ENCODE measurements at regions not wholly inside any gene's neighbourhood (a gene's known extent, or its start where the extent isn't known, plus 50 kb on each side); places are given as distances from the start of the nearest gene placed in this dataset.

DNA sequence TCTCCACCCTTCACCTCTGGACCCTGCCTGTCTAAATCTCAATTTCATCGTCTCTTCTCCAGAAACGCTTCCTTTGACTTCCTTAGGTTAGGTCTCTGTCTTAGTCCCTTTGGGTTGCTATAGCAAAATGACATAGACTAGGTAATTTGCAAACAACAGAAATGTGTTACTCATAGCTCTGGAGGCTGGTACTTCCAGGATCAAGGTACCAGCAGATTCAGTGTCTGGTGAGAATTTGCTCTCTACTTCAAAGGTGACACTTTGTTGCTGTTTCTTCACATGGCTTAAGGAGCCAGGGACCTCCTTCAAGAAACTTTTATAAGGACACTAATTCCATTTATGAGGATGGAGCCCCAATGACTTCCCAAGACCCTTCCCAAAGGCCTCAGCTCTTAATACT is 145.1 kb upstream of the IMPG1 start:
- Histone ChIP-seq H3K4me1 (no peaks in the 10 kb centered on the region), H3K27me3 (no peaks in the 10 kb centered on the region), H3K4me3 (no peak overlapping the region), H3K36me3 (no peaks in the 10 kb centered on the region), H3K9me3 (no peaks in the 10 kb centered on the region), H3K27ac (no peak overlapping the region)
- DNase-seq (no peak), ATAC-seq (no peak)
- intact Hi-C loops (cut with DNase I): no loop called here
- TF ChIP-seq, protein P1, sequence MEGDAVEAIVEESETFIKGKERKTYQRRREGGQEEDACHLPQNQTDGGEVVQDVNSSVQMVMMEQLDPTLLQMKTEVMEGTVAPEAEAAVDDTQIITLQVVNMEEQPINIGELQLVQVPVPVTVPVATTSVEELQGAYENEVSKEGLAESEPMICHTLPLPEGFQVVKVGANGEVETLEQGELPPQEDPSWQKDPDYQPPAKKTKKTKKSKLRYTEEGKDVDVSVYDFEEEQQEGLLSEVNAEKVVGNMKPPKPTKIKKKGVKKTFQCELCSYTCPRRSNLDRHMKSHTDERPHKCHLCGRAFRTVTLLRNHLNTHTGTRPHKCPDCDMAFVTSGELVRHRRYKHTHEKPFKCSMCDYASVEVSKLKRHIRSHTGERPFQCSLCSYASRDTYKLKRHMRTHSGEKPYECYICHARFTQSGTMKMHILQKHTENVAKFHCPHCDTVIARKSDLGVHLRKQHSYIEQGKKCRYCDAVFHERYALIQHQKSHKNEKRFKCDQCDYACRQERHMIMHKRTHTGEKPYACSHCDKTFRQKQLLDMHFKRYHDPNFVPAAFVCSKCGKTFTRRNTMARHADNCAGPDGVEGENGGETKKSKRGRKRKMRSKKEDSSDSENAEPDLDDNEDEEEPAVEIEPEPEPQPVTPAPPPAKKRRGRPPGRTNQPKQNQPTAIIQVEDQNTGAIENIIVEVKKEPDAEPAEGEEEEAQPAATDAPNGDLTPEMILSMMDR (IDR thresholded peaks at IDR 0.05): no peak

- ATAC-seq (no peak), DNase-seq (peak in 1 of 4 donors; percentile 2)
- Histone ChIP-seq H3K36me3 (no peaks in the 10 kb centered on the region), H3K27ac (no peak overlapping the region), H3K9me3 (no peaks in the 10 kb centered on the region), H3K4me1 (no peaks in the 10 kb centered on the region), H3K27me3 (no peaks in the 10 kb centered on the region), H3K4me3 (no peak overlapping the region)
- TF ChIP-seq, protein P1 (IDR thresholded peaks at IDR 0.05): no peak
- intact Hi-C loops (cut with DNase I): no loop called here
Observed at GRCh38 chr6:76214546-76214945, 142.1 kb upstream of the IMPG1 start.

DNA sequence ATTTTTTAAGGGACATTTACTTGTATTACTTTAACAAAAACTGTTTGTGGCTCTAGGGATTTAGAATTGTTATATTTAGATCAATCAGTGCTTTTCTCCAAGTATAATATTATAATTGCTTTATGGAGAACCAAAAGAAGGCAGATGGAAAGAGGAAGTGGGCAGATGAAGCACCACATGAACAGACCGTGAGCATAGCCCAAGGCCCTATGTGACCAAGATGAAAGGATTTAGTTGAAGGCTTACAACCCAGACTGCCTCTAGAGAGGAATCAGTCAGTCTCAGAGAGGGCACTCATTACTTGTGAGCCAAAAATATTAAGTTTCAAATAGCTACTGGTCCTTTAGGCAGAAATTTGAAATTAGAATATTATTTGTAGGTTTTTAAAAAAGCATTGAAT is 102.3 kb upstream of the IMPG1 start:
- ATAC-seq (no peak), DNase-seq (no peak)
- intact Hi-C loops (cut with DNase I): no loop called here
- Histone ChIP-seq H3K4me3 (no peak overlapping the region), H3K27ac (no peak overlapping the region), H3K36me3 (no peaks in the 10 kb centered on the region), H3K9me3 (peaks cover 0 to 7% of the 10 kb centered on the region in 2 donors), H3K4me1 (no peaks in the 10 kb centered on the region), H3K27me3 (no peaks in the 10 kb centered on the region)
- TF ChIP-seq, protein P1 (IDR thresholded peaks at IDR 0.05): no peak

GRCh38 chr6:76166874-76167273 is 94.4 kb upstream of the IMPG1 start:
- TF ChIP-seq, protein P1 (IDR thresholded peaks at IDR 0.05): no peak

DNA sequence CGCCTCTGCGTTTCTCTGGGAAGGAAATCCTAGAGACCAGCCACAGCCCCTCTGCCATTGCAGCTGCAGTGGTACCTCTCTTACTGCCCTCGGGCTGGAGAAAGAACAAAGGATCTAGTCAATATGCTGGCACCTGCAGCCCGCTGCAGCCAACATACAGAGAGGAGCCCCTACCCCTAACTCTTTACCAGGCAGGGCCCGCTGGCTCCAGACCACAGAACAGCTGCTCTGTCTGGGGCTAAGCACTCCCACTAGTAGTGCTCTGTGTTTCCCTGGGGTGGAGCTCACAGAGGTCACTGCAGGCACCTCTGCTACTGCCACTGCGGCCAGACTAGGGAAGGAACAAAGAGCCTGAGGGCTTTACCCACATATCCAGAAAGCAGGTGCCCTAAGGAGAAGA is 93.8 kb upstream of the IMPG1 start:
- DNase-seq: peak in 1 of 4 donors; percentile 25
- Histone ChIP-seq H3K36me3 (no peaks in the 10 kb centered on the region), H3K4me3 (no peak overlapping the region), H3K4me1 (no peaks in the 10 kb centered on the region), H3K27ac (no peak overlapping the region), H3K27me3 (no peaks in the 10 kb centered on the region), H3K9me3 (peaks cover 0 to 40% of the 10 kb centered on the region in 2 donors)
- intact Hi-C loops (cut with DNase I): no loop called here
- TF ChIP-seq, protein P1 (IDR thresholded peaks at IDR 0.05): no peak
- no peak for ATAC-seq

More at GRCh38 chr6:76166874-76167273, 94.4 kb upstream of the IMPG1 start:
- Histone ChIP-seq H3K9me3 (peaks cover 0 to 40% of the 10 kb centered on the region in 2 donors), H3K4me1 (no peaks in the 10 kb centered on the region), H3K36me3 (no peaks in the 10 kb centered on the region), H3K27me3 (no peaks in the 10 kb centered on the region), H3K27ac (no peak overlapping the region), H3K4me3 (no peak overlapping the region)
- DNase-seq (no peak), ATAC-seq (no peak)
- intact Hi-C loops (cut with DNase I): no loop called here
